NCI-H82 (cell line): ENCODE measurements at regions not wholly inside any gene's neighbourhood (a gene's known extent, or its start where the extent isn't known, plus 50 kb on each side); places are given as distances from the start of the nearest gene placed in this dataset.

ENCODE experiments used
- DNase-seq: peaks from one replicate; lab custom pipeline; 2025; lab: John Stamatoyannopoulos, UW

GRCh38 chr10:90975096-90975495, 54.2 kb upstream of the ANKRD1 start:
- no peak for DNase-seq

DNA sequence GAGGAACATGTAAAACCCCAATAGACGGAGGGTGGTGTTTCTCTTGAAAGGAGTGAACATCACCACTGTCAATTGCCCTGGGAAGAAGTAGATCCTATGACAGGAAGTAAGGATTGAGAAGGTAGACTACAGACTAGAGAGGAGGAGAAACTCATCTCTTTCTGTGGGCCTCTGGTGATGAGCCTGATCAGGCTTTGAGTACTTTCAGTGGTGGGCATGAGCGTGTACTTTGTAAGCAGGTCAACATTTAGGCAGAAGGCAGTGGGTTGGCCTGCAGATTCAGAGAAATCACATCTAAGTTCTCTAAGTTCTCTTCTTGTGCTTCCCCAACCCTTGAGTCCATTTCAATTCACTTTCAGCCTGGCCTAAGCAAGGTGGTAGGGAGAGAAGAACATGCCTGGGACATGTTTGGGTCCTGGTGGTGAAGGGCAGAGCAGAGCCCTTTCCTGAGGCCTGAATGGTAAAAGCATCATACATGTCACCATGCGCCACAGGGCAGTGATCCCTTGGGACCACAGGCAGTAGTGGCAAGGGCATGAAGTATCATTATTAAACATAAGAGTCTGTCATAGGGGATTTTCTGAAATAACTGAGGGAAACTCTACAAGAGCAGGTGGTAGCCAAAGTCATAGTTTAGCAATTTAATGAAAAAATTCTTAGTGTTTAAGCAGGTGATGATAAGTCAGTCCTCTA, 56.4 kb upstream of the ANKRD1 start:
- DNase-seq = no peak

DNA sequence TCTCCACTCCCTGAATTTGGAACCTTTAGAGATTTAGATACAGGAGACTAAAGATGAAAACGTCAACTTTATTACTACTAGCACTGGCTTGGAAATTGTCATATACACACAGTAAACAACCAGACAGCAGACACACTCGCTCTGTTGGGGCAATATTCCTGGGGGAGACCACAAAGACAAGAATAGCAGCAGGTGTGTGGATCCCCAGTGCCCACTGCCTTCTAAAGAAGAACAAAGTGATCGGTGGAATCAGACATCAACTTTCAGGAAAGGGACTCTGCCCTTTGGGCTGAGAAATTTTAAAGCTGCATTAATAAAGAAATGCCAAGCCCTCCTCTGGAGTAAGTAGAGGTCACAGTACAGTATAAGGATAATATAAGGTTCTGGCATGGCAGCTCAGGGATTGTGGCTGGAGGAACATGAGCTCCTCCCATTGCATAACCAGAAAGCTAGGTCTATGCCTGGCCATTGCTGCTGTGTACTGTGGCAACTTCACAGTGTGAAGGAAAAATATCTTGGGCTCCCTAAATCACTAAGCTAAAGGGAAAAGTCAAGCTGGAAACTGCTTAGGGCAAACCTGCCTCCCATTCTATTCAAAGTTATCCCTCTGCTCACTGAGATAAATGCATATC, 57.1 kb upstream of the ANKRD1 start:
- DNase-seq = no peak

DNA sequence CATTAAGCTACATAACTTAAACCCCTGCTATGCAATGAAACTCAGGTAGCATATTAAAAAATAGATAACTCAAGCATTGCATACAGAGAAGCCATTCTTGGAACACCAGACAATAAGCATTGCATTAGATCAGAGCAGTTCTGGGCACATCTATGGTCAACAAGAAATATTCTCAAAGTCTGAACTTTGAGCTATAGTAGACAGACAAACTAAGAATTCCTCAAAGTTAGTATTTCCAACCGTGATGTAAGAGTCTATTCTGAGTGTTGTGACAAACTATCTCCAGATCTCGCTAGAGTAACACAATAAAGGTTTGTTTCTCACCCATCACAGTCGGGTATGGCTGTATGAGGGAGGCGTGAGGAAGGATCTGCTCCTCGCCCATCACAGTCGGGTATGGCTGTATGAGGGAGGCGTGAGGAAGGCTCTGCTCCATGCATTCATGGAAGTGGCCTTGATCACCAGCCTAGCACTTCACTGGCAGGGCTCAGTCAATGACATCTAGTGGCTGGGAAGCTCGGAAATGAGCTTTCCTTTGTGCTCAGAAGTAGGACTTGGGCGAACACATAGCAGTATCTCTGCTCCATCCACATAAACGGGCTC, 61.6 kb upstream of the ANKRD1 start:
- no peak for DNase-seq

DNA sequence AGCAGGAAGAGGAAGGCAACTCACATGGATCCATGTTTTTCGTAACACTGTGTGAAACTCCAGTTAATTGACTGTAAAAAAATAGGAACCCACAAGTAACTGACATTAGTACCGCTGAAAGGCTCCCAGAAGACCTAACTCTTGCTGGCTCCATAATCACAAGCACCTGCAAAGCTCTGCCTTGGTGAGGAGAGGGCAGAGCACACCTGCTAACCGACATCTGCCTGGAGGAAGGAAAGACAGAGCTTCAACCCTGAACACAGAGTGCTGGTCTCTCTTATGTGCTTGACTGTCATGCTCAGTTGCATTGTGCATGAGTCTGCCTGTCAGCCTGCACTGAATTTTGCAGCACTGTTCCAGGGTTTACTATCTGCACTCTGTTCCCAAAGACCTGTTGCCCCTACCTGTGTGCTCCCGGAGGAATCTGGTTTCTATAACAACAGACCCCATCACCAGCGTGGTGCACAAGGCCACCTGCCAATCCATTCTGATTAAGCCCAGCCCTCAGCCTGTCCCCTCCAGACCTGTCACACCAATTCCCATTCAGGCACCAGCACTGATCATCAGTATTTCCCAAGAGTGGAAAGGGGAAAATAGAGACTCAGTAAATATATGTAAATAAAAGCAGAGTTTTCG, 63.1 kb upstream of the ANKRD1 start:
- DNase-seq = no peak

DNA sequence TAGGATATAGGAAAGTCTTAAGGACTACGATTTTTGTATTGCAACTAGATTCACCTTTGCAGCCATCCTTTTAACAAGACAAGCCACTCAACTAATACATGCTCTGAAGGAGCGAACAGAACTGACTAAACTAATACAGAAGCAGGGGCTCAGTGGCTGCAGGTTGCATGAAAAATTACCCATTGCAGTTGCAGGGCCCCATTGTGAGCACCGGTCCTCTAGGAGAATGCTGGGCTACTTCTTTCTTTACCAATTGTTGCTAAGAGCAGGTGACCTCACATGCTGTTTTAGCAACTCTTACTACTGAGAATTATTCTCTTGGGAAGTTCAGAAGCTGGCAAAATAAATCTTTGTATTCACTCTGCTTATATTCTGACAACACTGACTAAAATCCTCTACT, 64.0 kb upstream of the ANKRD1 start:
- no peak for DNase-seq

GRCh38 chr10:90985321-90985933, 64.5 kb upstream of the ANKRD1 start:
- no peak for DNase-seq

- DNase-seq = no peak
Observed at GRCh38 chr10:90986136-90986760, 65.4 kb upstream of the ANKRD1 start.

DNA sequence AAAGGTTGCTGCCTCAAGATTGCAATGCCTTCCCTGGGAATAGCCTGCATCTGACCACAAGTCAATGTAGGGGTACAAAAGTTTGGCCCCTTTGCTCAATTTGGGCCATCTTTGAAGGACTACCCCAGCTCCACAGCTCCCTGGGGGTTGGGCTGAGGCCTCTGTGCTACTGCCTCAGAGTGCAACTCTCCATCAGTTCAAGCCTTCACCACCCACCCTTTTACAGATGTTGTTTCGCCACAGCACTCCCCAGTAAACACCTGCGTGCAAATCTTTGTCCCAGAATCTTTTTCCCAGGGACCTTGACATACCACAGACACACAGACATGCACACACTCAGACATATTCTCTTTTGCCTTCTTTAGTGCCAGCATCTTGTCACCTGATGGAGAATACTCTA, 66.0 kb upstream of the ANKRD1 start:
- no peak for DNase-seq

GRCh38 chr10:90987383-90987782, 66.5 kb upstream of the ANKRD1 start:
- DNase-seq = no peak

DNA sequence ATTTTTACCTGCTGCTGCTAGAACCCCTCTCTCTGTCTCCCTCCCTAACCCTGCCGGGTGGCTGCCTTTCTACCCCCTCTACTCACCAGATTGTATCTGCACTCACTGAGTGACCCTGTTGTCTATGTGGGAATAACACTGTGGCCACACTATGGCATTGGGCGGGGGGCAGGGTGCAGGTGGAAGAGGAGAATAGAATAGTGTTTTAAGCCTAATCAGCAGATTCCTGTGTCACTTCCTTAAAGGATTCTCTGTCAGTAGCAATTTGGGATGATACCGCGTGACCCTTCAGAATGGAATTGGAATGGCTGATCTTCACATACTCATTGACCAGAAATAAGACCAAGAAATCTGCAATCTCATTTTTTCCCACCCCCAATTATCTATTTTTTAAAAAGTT, 67.1 kb upstream of the ANKRD1 start:
- no peak for DNase-seq

- no peak for DNase-seq
Observed at GRCh38 chr10:90988802-90989201, 67.9 kb upstream of the ANKRD1 start.

DNA sequence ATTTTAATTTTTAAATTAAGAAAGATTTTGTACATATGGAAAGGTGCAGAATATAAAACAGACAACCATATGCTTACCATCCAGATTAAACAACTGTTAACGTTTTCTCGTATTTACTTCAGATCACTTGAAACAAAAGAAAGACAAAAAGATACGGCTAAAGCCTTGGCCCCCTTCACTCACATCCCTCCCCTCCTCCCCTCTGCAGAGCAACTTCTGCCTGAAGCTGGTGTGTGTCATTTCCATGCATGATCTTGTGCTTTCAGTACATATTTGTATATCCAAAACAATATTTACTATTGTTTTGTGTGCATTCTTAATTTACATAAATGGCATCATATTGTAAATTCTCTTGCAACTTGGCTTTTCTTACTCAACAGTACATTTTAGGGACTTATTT, 68.5 kb upstream of the ANKRD1 start:
- DNase-seq = no peak

DNA sequence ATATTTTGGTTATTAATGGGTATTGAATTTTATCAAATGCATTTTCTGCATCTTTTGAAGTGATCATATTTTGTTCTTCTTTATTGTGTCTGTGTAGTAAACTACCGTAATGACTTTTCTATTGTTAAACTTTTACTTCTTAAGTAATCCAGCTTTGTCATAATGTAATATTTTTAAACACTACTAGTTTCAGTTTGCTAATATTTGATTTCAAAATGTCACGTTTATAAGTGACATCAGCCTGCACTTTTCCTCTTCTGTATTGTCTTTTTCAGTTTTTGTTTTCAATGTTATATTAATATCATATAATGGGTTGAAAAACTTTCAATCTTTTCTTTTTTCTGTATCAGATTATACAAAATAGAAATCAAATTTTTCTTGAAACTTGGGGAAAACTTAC, 71.6 kb upstream of the ANKRD1 start:
- no peak for DNase-seq

- DNase-seq = no peak
Observed at GRCh38 chr10:90993340-90993739, 72.5 kb upstream of the ANKRD1 start.

- no peak for DNase-seq
Observed at GRCh38 chr10:90997670-90998069, 76.8 kb upstream of the ANKRD1 start.

DNA sequence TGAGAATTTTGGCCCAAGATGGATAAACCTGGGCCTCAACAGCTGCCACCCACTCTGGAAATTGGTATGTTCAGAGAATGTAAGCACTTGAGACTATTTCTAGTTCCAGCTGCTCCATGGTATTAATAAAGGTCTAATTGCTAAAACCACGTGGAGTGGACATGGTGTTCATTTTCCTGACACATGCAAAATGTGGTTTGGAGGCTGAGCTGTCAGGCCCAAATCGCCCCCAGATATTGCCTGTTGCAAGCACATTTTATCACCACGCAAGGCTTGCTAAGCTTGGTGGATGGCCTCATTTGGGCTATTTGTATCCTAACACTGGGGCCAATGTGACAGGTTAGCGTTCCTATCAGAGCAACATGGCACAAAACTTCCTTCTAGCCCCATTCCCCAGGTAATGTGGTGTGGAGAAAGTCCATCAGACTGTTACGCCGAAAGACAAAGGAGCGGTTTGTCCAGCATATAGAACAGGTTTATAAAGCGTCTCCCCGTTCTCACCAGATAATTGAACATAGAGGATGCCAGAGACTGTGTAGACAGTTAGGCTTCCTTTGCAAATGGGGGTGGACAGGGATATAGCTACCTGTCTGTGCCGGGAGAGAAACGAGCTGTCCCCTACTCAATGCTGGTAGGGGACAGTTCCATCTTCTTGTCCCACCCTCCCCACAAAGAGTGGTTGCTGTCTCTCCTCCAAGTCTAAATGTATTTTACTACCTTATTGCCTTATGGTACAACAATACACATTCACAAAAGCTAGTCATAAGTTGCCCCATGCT, 78.0 kb upstream of the ANKRD1 start:
- DNase-seq = no peak

DNA sequence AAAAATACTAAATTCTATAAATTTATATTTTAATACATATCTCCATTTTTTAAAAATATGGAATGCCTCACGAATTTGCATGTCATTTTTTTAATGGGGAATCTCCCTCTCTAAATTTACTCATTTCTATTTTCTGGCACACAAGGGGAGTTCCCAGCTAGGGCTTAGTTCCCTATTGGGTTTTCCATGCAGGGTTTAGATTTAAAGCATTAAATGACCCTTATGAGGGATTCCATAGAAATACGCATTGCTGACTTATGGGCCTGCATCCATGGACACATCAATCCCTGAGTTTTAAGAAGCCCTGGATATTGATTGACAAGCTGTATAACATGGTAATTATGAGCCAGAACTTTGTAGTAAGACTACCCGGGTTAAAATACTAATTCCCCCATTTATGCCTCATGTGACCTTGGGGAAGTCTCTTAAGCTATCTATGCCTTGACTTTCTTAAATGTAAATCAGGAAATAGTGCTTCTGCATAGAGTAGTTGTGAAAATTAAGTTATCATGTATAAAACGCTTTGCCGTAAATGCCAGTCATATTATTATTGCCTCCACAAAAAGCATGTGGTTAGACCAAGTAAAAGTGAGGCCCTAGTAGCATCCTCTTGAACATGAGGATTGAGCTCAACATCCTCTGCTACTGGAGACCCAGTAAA, 78.8 kb upstream of the ANKRD1 start:
- DNase-seq = no peak

DNA sequence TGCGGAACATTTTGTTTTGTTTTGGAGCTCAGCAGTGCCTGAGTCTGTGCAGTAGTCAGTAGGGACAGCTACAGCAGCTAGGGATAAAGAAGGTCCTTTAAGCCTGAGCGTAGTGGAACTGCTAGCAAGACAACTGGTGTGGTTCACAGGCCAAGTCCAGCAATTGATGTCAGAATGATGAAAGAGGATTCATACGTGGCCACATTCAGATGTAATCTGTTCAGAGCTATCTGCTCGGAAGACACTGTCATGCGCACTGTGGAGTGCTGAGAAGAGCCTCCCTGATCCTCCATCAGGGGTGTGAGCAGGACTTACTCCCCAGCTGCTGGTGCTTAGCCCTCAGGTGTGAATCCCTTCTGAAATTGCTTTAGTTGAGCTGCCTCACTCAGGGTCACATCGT, 79.6 kb upstream of the ANKRD1 start:
- no peak for DNase-seq

DNA sequence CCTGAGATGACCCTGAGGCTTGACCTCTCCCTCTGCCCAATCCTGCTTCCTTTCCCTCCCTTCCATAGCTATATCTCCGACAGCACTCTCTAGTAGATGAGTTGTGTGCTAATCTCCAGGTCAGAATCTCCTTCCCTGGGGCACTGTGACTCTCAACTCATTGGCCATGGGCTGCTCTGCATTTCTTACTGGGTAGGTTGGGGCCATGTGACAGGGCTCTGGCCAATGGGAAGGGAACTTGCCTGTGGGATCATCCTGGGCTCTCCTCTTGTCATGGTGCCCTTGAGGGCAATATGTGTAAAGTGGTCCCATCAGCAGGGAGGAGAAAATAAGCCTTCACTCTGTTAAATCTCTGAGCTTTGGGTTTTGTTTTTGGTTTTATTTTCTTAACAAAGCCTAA, 80.1 kb upstream of the ANKRD1 start:
- DNase-seq = no peak

GRCh38 chr10:91002656-91003055, 81.8 kb upstream of the ANKRD1 start:
- DNase-seq = no peak
